Epithelial cell of proximal tubule (primary cell): ENCODE measurements at regions not wholly inside any gene's neighbourhood (a gene's known extent, or its start where the extent isn't known, plus 50 kb on each side); places are given as distances from the start of the nearest gene placed in this dataset.

Experiments
- DNase-seq: peaks from one replicate; pipeline ENCODE4 v3.0.0-alpha.2; 2011; ENCODE audit warnings: low read depth
- H3K4me3 ChIP-seq: 2 replicates; pipeline ENCODE4 v1.5.1; 2011; ENCODE audit warnings: low read depth, mild to moderate bottlenecking, low read length
- TF ChIP-seq, protein P1 (sequence below): conservative IDR thresholded peaks from 2 replicates; pipeline ENCODE4 v1.5.1; 2012; ENCODE audit warnings: low read depth, mild to moderate bottlenecking, low read length

- DNase-seq: no peak
- TF ChIP-seq, protein P1, sequence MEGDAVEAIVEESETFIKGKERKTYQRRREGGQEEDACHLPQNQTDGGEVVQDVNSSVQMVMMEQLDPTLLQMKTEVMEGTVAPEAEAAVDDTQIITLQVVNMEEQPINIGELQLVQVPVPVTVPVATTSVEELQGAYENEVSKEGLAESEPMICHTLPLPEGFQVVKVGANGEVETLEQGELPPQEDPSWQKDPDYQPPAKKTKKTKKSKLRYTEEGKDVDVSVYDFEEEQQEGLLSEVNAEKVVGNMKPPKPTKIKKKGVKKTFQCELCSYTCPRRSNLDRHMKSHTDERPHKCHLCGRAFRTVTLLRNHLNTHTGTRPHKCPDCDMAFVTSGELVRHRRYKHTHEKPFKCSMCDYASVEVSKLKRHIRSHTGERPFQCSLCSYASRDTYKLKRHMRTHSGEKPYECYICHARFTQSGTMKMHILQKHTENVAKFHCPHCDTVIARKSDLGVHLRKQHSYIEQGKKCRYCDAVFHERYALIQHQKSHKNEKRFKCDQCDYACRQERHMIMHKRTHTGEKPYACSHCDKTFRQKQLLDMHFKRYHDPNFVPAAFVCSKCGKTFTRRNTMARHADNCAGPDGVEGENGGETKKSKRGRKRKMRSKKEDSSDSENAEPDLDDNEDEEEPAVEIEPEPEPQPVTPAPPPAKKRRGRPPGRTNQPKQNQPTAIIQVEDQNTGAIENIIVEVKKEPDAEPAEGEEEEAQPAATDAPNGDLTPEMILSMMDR: no peak
- H3K4me3 ChIP-seq: no peak overlapping the region
Observed at GRCh38 chr2:51960281-51960680, 928.3 kb upstream of the NRXN1 start.

GRCh38 chr2:51959696-51960095 is 927.8 kb upstream of the NRXN1 start:
- H3K4me3 ChIP-seq: no peak overlapping the region
- TF ChIP-seq, protein P1: no peak
- DNase-seq: no peak

DNA sequence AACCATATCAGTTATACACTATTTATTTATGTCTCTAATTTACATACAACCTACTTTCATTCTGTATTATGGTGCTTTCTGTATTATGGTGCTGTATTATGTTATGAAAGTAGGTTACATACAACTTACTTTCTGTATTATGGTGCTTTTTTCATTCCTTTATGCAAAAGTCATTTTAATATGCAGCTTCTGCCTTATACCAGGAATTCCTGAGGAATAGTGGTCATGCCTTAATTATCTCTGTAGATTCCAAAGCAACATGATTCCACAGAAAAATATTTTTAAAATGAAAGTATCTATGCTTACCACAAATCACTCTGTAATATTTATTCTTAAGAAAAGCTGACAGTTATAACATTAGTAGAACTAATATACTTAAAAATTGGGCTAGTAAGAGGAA is 922.0 kb upstream of the NRXN1 start:
- TF ChIP-seq, protein P1: no peak
- no peak for DNase-seq
- no peak overlapping the region for H3K4me3 ChIP-seq

DNA sequence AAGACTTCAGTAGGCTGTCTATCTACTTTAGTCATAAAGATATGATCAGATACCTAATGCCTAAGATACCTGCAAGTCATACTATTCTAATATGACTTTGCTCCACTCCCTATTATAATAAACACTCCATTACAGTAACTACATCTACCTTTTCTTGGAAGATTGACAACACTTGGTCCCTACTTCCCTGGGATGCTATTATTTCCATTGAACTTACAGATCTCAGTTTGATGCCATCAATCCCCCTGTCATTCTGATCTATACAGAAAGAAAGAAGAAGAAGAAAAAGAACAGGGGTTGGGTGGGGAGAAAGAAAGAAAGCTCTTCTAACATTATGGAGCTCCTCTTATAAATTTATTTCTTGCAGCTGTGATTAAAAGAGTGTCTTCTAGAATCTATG is 889.1 kb upstream of the NRXN1 start:
- no peak overlapping the region for H3K4me3 ChIP-seq
- TF ChIP-seq, protein P1: no peak
- no peak for DNase-seq

DNA sequence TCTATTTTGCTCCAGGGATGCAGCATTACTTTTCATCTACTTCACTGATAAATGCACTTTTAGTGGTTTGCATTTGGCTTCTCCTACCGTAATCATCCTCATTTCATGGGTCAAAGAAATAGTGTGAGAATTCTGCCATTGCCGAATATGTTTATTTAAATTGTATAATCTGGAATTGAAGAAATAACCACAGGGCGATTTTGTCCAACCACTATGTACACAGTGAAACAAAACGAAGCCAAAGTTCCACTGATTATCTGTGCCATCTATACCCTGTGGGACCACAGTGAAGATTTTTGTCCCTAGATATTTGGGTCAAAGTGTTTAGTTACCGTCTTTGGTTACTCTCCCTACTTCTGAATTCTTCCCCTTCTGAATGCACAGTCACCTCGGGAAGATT is 888.6 kb upstream of the NRXN1 start:
- DNase-seq: no peak
- TF ChIP-seq, protein P1: no peak

DNA sequence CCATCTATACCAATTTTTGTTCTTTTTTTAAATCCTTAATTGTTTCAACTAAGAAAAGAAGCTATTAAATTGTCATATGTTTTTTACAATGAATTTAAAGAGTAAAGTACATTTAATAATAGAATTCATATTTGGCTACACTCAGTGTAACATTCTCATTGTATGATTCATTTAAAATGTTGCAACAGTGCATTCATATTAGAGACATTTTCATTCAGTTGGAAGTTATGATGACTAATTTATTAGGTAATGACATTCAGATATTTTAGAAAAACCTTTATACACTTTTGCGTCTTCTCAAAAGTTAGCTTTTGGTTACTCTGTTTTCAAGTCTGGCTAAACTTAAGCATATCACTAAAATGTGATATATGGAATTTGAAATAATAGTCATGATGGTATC is 887.5 kb upstream of the NRXN1 start:
- no peak overlapping the region for H3K4me3 ChIP-seq
- no peak for DNase-seq
- TF ChIP-seq, protein P1: no peak

More for the DNA sequence above, 888.6 kb upstream of the NRXN1 start:
- H3K4me3 ChIP-seq: no peak overlapping the region

- DNase-seq: no peak
Observed at GRCh38 chr2:51918113-51918512, 886.2 kb upstream of the NRXN1 start.

More at GRCh38 chr2:51918113-51918512, 886.2 kb upstream of the NRXN1 start:
- H3K4me3 ChIP-seq: no peak overlapping the region
- TF ChIP-seq, protein P1: no peak
